SKM-1 (cell line): ENCODE measurements at regions not wholly inside any gene's neighbourhood (a gene's known extent, or its start where the extent isn't known, plus 50 kb on each side); places are given as distances from the start of the nearest gene placed in this dataset.
"Not testable (repeated sequence)": the region's sequence is repeated elsewhere in the genome, so short reads cannot be mapped to it uniquely, and the experiment has no call there.

Experiments used
- DNase-seq: peaks from one replicate; lab custom pipeline; 2025; ENCODE audit not compliant: unreplicated experiment; lab: John Stamatoyannopoulos, UW

GRCh38 chr1:145191272-145191675, 50.7 kb downstream of the PPIAL4D start:
- DNase-seq, result peak; percentile 16

GRCh38 chr1:145189543-145190030, 52.4 kb downstream of the PPIAL4D start:
- not testable (repeated sequence) for DNase-seq

- DNase-seq, result not testable (repeated sequence)
Measured at GRCh38 chr1:145188869-145189542, 53.0 kb downstream of the PPIAL4D start.

- DNase-seq, result not testable (repeated sequence)
Measured at GRCh38 chr1:145182606-145183413, 59.2 kb downstream of the PPIAL4D start.

GRCh38 chr1:145176285-145176925, 65.6 kb downstream of the PPIAL4D start:
- DNase-seq, result not testable (repeated sequence)

GRCh38 chr1:145174377-145174776, 67.6 kb downstream of the PPIAL4D start:
- DNase-seq, result not testable (repeated sequence)

GRCh38 chr1:145168220-145168848, 72.6 kb downstream of the FAM72D start:
- not testable (repeated sequence) for DNase-seq

- not testable (repeated sequence) for DNase-seq
Measured at GRCh38 chr1:145164360-145164759, 68.6 kb downstream of the FAM72D start.
